HG03565 (cell line): ENCODE measurements at regions not wholly inside any gene's neighbourhood (a gene's known extent, or its start where the extent isn't known, plus 50 kb on each side); places are given as distances from the start of the nearest gene placed in this dataset.
A peak's percentile ranks its signal among the peaks of the same experiment; 100 is the strongest.
"Not testable (repeated sequence)": the region's sequence is repeated elsewhere in the genome, so short reads cannot be mapped to it uniquely, and the experiment has no call there.

Experiments used
- ATAC-seq: cut with Tn5 transposase; IDR thresholded peaks from one replicate; pipeline ENCODE4 v1.9.1; 2021; ENCODE audit warnings: mild to moderate bottlenecking, moderate library complexity; ENCODE audit not compliant: unreplicated experiment

- ATAC-seq = no peak
These were observed 536.0 kb downstream of the GABRG2 start for GRCh38 chr5:162603443-162604070.

- no peak for ATAC-seq
These were observed 540.3 kb downstream of the GABRG2 start for GRCh38 chr5:162607879-162608278.

GRCh38 chr5:162621726-162622263, 554.2 kb downstream of the GABRG2 start:
- ATAC-seq = not testable (repeated sequence)

GRCh38 chr5:162624110-162624509, 556.5 kb downstream of the GABRG2 start:
- ATAC-seq = no peak

GRCh38 chr5:162637481-162637880, 569.9 kb downstream of the GABRG2 start:
- ATAC-seq = no peak

GRCh38 chr5:162638849-162639248, 571.3 kb downstream of the GABRG2 start:
- no peak for ATAC-seq

- ATAC-seq = no peak
These were observed 573.7 kb downstream of the GABRG2 start for GRCh38 chr5:162641142-162641813.

- ATAC-seq = peak; percentile 45
These were observed 587.3 kb downstream of the GABRG2 start for GRCh38 chr5:162654661-162655405.

- no peak for ATAC-seq
These were observed 589.5 kb downstream of the GABRG2 start for GRCh38 chr5:162657076-162657475.

- ATAC-seq = no peak
These were observed 597.3 kb downstream of the GABRG2 start for GRCh38 chr5:162664846-162665245.

GRCh38 chr5:162668926-162669325, 601.4 kb downstream of the GABRG2 start:
- no peak for ATAC-seq

- ATAC-seq = no peak
These were observed 604.5 kb downstream of the GABRG2 start for GRCh38 chr5:162672061-162672460.

GRCh38 chr5:162683284-162683683, 615.7 kb downstream of the GABRG2 start:
- ATAC-seq = no peak

GRCh38 chr5:162684145-162684544, 616.6 kb downstream of the GABRG2 start:
- ATAC-seq = no peak

- ATAC-seq = no peak
These were observed 617.7 kb downstream of the GABRG2 start for GRCh38 chr5:162685302-162685701.

- ATAC-seq = not testable (repeated sequence)
These were observed 628.7 kb downstream of the GABRG2 start for GRCh38 chr5:162696272-162696671.

- no peak for ATAC-seq
These were observed 631.8 kb downstream of the GABRG2 start for GRCh38 chr5:162699361-162699760.

- ATAC-seq = no peak
These were observed 636.3 kb downstream of the GABRG2 start for GRCh38 chr5:162703914-162704313.

- ATAC-seq = no peak
These were observed 643.7 kb downstream of the GABRG2 start for GRCh38 chr5:162711244-162711643.

- ATAC-seq = no peak
These were observed 652.1 kb downstream of the GABRG2 start for GRCh38 chr5:162719720-162720119.

- ATAC-seq = no peak
These were observed 653.6 kb downstream of the GABRG2 start for GRCh38 chr5:162721125-162721524.

- ATAC-seq = no peak
These were observed 684.8 kb upstream of the CCNG1 start for GRCh38 chr5:162752612-162753011.
